ENCODE measurements at regions not wholly inside any gene's neighbourhood (a gene's known extent, or its start where the extent isn't known, plus 50 kb on each side); places are given as distances from the start of the nearest gene placed in this dataset.
A peak's percentile ranks its signal among the peaks of the same experiment; 100 is the strongest.

DNA sequence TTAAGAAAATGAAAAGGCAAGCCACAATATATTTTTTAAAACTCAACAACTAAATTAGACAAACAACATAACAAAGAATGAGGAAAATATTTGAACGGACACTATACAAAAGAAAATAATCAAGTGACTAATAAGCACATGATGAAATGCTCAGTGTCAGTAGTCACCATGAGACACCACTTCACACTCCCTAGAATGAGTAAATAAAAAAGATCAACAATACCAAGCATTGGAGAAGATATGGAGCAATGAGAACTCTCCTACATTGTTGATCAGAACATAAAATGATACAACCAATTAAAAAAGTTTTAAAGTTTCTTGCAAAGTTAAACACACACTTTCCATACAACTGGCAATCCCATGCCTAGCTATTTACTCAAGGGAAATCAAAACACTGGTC is 222.2 kb downstream of the C7orf25 start:
- TF ChIP-seq, protein P1, sequence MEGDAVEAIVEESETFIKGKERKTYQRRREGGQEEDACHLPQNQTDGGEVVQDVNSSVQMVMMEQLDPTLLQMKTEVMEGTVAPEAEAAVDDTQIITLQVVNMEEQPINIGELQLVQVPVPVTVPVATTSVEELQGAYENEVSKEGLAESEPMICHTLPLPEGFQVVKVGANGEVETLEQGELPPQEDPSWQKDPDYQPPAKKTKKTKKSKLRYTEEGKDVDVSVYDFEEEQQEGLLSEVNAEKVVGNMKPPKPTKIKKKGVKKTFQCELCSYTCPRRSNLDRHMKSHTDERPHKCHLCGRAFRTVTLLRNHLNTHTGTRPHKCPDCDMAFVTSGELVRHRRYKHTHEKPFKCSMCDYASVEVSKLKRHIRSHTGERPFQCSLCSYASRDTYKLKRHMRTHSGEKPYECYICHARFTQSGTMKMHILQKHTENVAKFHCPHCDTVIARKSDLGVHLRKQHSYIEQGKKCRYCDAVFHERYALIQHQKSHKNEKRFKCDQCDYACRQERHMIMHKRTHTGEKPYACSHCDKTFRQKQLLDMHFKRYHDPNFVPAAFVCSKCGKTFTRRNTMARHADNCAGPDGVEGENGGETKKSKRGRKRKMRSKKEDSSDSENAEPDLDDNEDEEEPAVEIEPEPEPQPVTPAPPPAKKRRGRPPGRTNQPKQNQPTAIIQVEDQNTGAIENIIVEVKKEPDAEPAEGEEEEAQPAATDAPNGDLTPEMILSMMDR (conservative IDR thresholded peaks at IDR 0.05; ENCODE audit: low read depth, low read length): no peak
- no peak overlapping the region for H3K4me3 ChIP-seq (ENCODE audit: low read depth, low read length)
- DNase-seq (ENCODE audit: low read depth): no peak

DNA sequence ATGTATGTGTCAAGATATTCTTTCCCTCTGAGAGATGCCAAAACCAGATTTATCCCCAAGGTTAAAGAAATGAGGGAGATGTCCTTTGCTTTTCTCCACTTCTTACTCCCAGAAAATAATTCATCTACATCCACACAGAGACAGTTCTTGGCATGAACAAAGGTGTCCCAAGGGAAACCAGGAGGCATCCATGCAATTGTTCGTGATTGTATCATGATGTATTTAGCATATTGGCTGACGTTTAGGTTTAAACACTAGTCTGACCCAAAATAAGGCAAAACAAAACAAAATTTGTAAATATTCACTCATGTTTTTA is 223.9 kb downstream of the C7orf25 start:
- no peak for DNase-seq (ENCODE audit: low read depth)

DNA sequence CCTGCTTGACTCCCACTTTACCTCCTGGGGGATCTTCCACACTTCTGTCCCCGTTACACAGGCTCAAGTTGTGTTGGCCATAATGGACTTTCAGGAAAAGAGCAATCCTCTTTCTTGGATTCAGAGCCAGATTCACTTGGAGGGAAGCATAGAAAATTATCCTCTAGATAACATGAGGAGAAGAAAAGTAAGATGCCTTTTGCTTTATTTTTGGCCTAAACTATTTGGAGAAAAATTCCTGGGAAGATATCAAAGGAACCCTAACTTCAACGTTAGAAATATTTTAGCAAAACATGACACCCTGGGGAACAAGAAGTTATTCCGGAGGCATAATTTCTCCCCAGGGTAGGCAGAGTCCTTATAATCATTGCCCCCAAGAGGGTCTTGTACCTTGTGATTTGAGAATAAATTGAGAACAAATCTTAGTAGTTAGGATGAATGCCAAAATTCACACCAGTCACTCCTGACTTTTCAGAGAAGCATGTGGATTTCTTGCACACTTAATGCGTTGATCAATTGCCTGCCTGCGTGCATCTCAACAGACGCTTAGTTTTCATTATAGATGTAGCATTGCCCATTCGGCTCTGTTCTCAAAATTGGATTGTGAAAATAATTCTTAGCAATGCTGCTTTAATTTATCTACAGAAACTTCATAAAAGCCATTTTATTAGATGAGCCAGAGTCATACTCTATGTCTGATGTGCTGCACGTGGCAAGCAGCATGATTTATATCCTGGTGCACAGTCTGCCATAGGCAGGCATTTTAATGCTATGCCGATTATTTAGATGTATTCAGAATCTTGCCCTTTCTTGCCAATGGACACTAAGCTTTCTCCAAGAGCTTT is 224.4 kb downstream of the C7orf25 start:
- no peak overlapping the region for H3K4me3 ChIP-seq (ENCODE audit: low read depth, low read length)
- TF ChIP-seq, protein P1 (conservative IDR thresholded peaks at IDR 0.05; ENCODE audit: low read depth, low read length): no peak
- DNase-seq (ENCODE audit: low read depth): no peak

More for the DNA sequence above, 223.9 kb downstream of the C7orf25 start:
- no peak overlapping the region for H3K4me3 ChIP-seq (ENCODE audit: low read depth, low read length)
- TF ChIP-seq, protein P1 (conservative IDR thresholded peaks at IDR 0.05; ENCODE audit: low read depth, low read length): no peak

DNA sequence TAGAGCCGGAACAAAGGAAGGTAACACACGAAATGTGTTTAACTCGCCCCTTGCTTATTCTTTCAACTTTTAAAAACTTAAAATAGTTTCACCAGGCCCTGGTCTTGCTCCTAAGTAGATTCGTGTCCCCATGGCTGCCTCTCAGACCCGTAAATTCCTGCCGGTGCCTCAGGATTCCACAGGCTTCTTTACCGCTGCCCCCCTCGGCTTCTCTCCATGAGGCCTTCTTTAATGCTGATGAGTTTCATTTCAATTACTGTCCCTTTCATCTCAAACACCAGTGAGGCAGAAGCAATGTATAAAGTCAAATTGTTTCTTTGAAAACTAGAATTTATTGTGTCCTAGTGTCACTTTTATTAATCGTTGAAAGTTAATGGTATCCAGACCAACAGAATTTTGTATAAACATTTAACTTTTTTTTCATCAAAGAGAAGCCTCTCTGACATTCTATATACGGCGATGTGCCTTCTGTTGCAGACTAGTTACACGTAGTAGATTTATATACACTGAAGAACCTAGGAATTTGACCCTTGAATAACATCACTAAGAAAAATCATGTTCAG is 225.2 kb downstream of the C7orf25 start:
- no peak for DNase-seq (ENCODE audit: low read depth)
- TF ChIP-seq, protein P1 (conservative IDR thresholded peaks at IDR 0.05; ENCODE audit: low read depth, low read length): no peak
- no peak overlapping the region for H3K4me3 ChIP-seq (ENCODE audit: low read depth, low read length)

DNA sequence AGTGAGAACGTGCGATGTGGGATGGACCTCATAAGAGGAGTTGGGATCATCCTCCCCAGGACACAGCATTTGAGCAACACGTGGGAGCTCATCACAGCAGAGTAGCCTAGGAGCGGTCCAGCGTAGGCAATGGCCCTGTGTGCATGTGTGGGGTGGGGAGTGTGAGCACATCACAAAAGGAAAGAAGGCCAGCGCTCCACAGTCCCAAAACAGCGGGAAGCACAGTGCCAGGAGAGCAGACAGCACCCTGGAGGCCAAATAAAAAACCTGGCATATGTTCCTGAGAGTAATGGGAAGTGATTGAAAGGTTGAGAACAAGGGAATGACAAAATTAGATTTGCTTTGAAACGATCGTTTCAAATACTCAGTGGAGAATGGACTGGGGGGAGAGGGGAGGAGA is 226.0 kb downstream of the C7orf25 start:
- no peak overlapping the region for H3K4me3 ChIP-seq (ENCODE audit: low read depth, low read length)
- DNase-seq (ENCODE audit: low read depth): no peak

DNA sequence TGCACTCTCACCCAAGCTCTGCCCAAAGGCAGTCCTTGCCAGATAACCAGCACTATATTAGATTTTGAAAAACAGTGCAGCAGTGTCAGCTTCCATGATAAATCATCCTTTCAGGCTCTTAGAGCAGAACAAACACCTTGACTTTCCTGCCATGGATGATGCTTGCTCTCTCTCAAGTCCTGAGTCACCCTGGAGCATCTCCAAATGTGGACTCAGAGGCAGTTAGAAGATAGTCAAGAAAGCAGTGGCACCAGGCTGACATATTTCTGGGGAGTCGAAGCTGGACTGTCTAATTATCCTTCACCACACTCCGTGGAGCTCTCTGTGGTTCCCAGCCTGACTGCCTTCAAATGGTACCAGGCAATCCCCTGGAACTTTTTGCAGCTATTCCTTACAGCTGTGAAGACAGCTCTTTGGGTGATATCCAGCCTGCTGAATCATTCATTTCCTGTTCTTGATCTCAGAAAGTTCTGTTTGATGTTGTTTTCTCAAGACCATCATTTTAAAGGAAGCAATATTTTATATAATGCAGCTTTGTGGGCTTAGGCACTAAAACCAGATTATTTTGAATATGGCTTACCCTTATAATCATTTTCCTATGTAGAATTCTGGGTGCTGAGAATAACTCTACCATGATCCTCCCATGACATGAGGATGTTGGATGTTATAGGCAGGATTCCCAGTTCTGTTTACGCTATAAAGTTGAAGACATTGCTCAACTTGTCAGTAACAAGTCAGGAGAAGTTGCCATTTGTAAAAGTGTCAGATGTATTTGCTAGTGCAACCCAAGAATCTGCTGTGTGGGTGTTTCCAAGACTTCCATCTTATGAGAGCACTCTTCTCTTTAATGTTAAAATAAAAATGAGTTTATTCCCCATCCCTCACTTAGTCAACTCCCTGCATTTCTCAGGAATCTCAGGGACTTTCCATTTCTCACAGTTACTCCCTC is 233.8 kb downstream of the C7orf25 start:
- H3K4me3 ChIP-seq (ENCODE audit: low read depth, low read length): no peak overlapping the region
- peak; percentile 39 for DNase-seq (ENCODE audit: low read depth)
- TF ChIP-seq, protein P1 (conservative IDR thresholded peaks at IDR 0.05; ENCODE audit: low read depth, low read length): no peak

More for the DNA sequence above, 226.0 kb downstream of the C7orf25 start:
- TF ChIP-seq, protein P1 (conservative IDR thresholded peaks at IDR 0.05; ENCODE audit: low read depth, low read length): no peak

All from epithelial cell of proximal tubule (primary cell).